NCI-H187 (cell line): ENCODE measurements at regions not wholly inside any gene's neighbourhood (a gene's known extent, or its start where the extent isn't known, plus 50 kb on each side); places are given as distances from the start of the nearest gene placed in this dataset.

Experiments
- DNase-seq, 2 experiments: peaks; one replicate each; lab custom pipeline; 2025; lab: John Stamatoyannopoulos, UW

DNA sequence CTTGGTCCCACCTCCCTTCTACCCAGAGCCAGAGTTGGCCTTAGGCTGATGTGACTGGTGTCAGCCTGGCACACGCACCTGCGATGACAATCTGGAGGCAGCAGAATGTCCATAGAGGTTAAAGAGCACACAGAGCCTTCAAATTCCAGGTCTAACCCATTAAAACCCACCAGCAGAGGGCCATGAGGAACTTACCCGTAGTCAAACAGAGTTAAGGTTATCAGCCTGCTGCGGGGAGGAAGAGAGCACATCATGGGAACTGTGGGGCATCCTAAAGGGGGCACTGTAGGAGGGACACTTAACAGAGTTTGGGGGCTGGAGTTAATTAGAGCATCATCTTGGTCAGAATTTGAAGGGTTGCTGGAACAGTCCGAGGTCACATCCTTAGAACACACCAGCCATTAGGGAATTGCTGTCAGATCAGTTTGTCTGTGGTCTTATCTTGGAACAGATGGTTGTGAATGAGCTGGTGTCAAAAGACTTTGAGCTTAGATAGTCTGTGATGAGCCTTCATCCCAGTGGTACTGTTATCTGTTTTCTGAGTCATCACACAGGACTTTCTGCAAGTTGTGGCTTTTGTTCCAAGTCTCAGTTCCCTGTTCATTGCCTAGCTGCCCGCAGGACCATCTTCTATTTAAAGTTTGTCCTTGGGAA, 248.6 kb downstream of the LOXHD1 start:
- no peak for DNase-seq

DNA sequence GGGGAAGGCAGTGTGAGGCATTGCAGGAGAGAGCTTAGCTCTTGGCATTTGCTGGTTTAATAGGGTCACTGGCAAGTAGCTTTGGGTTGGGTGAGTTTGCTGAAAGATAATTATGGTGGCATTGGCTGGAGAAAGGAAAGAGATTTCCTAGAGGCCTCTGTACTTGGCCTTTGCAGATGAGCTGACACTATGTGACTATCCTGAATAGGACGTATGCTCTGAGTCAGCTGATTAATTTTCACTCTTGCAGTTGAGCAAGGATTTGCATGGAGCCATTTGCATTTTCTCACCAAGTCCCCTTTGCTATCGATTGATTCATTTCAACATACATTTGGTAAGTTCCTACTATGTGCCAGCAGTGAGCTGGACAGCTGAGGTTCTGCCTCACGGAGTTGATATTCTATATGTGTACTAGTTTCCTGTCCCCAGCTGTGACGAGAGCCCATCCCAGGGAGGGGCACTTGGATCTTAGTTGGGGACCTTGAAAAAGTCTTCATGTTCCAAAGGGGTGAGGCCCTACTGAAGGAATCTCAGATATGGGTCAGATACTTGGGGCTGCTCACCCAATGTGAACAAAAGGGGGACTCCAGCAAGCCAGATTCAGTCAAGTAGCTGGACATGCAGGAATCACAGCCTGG, 245.7 kb downstream of the LOXHD1 start:
- DNase-seq: no peak

DNA sequence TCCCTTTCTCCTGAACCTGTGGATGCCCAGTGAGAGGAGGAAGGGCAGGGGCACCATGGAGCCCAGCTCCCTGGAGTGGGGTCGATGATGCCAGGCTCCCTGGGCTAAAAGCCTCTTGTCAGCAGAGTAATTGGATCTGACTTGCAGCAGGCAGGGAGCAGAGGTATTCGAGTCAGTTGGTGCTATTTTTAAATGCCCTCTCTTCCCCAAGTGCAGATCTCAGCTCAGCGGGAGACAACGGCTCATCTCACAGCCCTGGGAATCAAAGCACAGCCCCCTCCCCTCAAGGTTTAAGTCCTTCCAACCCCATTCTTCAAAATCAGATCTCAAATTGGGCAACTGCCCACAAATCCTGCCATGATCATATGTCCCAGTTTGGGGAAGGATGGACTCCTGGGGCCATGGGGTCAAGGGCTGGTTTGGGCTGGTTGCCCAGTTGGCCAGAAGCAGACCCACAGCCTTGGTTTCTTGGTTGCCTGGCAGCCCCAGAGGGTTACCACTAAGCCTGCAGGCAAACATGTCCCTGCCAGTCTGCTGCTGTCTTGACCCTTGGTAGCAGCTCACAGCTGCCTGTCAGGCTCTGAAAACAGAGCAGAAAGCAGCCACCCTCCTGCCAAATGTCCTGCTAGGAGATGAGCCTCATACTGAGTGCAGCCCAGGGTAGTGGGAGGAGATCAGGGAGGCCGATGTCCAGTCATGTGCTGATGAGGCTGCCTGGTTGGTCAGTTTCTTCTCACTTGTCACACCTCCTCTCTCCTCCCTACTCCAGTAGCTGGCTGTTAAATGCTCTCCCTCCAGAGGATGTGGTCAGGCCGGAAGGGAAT, 244.9 kb downstream of the LOXHD1 start:
- peak; percentile 42 to 71 for DNase-seq

DNA sequence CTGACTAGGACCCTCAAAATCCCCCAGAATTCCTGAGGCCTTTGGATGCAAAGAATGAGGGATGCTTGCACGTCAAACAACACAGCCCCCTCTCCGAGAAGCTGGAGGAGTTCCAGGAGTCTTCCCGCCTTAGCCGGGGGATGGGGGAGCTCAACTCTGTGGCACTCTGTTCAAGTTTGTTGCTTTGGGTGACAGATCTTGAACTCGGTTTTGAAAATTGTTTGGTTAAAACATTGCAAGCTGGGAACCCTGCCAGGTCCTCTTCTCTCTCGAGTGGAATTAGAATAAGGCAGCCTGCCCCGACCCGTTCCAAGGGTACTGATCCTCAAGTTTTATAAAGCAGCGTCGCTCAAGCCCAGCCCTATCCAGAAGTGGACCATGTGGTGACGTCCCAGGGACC, 244.1 kb downstream of the LOXHD1 start:
- peak in 1 of 2 experiments; percentile 39 for DNase-seq

DNA sequence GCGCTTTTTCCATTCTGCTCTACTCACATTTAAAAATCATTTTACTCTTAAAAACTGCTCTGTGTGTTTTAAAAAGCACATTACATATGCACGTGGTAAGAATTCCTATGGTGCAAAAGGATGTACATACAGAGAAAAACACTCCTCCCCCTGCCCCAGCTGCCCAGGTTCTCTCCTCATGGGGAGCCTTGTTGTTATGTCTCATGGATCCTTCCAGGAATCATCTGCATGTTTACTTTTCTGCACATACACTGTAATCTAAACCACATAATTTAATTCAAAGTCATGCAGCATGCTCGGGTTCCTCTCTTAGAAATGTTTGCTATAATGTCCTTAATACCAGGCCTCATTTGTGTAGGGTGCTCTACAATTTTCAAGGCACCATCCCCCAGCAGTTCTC, 243.3 kb downstream of the LOXHD1 start:
- no peak for DNase-seq

DNA sequence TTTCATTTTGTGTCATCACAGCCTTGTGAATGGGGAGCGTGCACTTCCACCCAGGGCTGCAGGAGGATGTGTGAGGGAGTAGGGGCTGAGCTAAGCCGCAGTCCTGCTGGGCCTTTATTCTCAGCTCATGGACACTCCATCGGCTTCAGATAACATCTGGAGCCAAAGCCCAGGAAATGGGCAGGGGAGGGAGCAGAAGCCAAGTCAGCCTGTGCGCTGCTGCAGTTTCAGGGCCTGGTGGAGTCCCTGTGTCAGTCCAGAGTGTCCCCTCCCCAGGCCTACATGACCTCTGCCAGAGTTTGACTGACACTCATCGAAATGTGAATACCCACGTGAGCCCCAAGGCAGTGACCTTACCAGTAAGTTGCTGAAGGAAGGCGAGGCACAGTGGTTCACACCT, 242.2 kb downstream of the LOXHD1 start:
- DNase-seq: no peak

DNA sequence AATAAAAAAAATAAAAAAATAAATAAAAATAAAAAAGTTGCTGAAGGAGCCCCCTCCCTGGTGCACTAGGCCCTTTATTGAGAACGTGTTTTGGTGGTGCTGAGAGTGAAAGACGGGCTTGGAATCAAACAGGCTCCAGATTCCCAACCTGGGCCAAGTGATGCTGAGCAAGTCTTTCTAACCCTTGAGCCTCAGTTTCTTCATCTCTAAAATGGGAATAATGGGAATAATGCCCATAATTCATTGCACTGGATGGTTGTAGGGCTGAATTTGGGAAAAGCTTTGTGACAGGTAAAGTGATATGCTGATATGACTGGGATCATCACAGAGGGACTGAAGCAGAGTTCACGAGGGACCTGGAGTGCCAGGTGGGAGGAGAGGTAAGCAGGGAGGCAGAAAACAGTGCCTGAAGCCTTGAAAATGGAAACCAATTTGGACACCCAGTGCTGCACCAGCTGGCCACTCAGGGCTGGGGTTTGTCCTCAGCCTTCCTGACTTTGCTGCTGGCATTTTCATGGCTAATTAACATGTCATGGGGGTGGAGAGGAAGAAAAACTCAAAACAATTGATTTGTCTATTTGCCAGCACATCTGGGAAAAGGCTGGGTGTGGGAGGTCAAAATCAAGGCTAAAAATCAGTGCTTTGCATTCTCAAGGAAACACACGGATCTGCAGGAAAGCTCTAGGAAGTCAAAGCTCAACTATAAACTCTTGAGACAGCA, 241.3 kb downstream of the LOXHD1 start:
- DNase-seq: no peak

DNA sequence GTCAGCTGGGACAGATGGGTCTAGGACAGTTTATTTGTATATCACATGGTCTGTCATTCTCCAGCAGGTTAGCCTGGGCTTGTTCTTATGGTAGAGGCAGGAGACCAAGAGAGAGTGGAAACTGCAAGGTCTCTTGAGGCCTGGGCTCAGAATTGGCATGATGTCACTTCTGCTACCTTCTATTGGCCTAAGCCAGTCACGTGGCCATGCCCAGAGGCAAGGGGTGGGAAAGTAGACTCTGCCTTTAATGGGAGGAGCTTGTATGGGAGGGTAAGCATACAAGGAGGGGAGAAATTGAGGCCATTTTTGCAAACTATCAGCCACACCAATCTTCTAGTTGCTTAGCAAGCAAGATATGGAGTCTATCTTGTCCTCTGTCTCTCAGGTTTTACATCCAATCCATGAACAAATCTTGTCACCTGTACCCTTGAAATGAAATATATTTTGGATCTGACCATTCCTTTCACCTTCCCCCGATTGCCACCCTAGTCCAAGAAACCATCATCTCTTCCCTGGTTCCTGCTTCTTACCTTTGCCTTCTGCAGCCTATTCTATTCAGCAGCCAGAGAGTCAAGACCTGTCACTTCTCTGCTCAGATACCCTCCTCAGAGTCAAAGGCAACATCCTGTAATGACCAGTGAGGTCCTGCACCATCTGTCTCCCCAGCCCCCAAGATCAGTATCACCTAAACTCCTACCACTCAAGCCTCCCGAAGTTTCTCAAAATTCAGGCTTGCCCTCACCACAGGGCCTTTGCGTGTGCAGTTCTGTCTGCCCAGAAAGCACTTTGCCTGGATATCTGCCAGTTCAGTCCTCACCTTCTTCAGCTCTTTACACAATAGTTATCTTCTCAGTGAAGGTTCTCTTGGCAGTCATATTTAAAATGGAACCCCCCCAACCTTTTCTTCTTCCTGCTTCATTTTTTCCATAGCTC, 240.0 kb downstream of the LOXHD1 start:
- DNase-seq: no peak

DNA sequence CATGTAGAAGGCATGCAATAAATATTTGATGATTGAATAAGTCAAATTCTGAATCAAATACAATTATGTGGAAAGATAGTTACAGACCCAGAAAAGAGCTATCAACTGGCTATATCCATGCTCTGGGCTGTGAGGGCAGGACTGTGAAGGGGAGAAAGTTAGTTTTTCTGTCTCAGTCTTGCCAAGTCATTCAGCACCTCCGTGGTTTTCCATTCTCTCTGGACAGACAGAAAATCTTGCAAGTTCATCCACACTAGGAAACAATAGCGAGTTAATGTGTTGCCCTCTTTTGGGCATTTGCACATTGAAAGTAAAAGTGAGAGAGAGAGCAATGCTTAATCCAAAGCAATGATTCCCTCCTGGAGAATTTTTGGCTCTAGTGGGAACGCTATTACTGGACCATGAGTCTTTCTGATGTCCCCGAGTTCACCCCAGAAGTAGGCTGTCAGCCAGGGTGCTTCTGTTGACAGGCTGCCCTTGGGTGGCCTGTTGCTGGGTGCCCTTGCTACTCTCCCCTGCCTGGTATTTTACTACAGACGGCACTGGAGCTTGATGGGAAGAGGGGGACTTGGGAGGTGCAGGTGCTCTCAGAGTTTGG, 238.3 kb downstream of the LOXHD1 start:
- DNase-seq: no peak

DNA sequence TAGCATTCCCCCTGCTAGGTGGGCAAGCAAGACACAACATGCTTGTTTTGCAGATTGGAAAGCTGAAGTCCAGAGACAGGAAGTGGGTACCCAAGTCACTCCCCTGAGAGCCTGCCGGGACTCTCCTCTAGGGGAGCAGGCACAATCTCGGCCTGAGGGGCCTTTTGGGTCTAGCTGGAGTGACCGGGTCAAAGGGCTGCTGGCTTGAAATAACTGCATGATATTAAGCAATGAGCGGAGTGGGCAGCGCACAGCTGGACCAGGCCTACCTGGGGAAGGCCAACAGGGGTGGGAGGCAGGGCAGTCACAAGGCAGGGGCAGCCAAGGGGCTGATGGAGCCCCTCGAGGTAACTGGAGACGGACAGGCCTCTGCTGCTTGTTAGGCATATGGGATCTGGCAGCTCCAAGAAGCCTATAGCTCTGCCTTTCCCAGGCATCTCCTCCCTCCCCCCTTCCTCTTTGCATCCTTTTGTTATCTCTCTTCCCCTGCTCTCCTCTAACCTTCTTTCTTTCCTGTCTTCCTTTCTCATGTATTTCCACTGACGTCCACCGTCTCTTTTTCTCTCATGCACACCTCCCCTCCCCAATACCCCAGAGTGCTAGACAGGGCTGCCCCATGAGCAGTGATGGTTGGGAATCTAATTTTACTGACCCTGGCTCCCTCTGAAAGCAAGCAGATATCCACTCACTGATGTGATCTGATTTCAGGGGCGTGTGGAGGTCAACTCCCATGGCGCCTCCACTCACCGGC, 237.5 kb downstream of the LOXHD1 start:
- no peak for DNase-seq

DNA sequence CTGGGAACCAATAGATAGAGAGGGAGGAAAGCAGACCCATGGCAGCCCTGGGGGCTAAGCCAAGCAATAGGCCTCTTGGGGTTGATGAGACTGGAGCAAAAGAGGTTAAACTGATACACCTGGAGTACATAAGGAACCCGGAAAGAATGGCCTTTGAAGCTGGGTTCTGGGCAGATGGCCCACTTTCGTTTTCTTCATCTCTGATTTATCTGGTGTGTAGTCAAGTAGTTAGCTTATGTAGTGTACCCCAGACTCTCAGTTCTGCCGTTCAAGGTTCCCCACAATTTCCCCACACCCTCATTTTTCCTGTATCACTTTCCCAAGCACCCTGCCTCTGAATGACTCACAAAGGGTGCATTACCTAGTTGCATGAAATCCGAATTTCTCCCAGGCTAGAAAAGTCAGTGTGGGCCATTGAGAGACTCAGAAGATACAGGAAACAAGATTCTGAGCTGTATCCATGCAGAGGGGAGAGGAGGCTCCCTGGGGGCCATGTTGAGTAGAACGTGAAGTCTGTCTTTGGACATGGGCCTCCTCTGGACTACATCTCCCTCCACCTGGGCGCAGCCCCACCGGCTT, 235.0 kb downstream of the LOXHD1 start:
- no peak for DNase-seq

DNA sequence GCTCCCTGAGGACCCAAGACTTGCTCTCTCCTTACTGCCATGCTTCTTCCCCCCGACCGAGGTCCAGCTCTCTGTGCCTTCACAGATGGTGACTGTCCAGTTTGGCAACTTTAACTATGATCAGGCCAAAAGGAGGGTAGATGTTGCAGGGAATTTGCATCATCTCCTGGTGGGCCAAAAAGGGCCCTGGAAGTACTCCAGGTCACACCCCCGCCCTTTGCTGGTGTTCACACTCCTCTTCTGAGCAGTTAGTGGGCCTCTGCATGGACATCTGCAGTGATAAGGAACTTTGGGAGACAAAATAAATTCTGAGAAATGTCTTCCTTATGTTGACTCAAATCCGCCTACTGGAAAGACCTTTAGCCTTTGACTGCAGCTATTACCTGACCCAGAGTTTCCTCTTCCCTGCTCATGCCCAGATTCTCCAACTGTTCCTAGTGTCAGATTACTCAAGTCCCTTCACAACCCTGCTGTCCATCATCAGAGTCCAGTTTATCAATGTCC, 234.4 kb downstream of the LOXHD1 start:
- DNase-seq: no peak

DNA sequence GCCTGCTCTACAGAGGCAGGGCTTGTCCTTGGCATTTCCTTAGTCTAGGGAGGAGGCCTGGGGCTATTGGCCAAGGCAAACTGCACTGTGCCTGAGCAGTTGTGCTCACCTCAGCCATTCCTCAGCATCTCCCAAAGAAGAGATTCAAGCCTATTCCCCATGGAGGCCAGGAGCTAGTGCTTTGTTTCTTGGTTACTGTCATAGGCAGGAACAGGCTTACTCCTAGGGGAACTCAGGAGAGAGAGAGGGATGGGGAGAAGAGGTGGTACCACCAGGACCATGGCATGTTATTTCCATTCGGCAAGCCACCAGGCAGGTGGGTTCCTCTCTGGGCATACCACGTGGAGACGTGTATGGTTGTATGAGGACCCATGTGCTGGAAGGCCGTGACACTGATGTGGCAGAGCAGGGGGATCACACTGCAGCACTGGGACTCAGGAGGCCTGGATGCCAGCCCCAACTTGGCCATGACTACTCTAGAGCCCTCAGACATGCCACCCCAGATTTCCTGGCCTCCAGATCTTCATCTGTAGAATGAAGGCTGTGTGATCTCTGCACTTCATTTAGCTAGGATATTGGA, 233.7 kb downstream of the LOXHD1 start:
- DNase-seq: no peak

DNA sequence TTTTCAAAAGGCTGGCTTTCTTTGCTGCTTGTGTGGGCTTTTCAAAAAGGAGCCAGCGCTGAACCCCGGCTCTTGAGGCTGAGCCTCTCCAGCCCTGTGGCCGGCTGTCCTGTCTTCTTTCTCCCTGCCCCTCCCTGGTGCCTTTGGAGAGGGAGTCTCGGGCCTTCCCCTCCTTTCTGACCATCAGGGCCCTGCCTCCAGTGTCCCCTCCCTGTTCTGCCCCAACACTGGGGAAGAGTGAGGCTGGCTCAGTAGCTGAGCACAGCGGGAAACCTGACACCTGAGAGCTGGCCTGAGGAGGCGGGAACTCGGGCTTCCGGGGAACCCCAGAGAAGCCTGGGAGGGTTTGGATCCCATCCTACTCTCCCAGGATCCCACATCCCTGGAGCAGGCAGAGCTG, 232.1 kb downstream of the LOXHD1 start:
- peak in 1 of 2 experiments; percentile 4 for DNase-seq

DNA sequence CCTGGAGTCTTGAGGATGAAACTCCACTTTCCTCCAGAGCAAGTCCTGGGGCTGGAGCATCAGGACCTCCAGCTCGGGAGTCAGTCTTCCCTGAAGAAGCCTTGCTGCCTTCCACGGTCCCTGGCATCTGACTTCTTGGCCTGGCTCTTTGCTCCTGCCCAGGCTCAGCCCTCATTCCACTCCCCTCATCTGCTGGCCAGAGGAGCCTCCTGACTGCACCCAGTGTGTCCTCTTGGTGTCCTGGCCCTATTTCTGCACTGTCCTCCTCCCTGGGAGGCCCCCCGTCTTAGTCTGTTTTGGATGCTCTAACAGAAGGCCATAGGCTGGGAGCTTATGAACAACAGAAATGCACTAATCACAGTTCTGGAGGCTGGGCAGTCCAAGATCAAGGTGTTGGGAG, 231.5 kb downstream of the LOXHD1 start:
- DNase-seq: no peak

DNA sequence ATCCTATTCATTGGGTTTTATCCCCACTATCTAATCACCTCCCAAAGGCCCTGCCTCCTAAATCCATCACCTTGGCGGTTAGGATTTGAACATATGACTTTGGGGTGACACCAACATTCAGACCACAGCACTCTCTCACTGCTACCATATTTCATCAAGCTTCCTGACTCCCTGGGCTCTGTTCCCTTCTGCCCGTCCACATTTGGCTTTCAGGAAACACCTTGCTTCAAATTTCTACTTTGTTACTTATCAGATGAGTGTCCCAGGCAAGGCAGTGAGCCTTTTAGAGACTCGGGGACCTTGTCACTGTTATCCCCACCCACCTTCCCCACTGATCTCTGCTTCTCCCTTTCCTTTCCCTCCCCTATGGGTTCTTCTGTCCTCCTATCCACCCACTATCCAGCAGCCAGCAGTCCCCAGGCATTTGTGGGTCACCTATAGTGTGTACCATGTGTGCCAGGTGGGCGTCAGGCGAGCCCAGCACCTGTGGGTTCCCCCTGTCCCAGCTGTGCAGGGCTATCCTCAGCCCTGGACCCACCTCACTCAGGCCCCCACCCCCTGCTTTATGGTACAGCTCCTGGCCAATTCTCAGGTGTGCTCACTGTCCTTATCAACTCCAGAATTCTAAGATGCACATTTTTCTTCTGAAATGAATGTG, 230.9 kb downstream of the LOXHD1 start:
- DNase-seq: no peak

DNA sequence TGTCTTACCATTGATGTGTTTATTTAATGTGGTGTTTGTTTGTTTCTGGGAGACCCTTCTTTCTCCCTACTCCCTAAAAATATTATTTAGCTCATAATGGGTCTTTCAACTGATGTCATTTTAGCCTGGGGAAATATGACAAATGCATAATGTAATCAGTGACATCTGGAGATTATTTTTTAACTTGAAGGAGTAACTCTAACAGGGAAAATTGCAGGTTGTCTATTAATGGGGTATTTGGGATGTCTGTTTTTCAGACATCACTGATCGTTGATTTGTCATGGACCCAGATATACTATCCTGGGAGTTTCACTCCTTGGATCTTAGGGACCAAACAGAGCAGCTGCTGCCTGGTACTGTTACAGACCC, 230.4 kb downstream of the LOXHD1 start:
- no peak for DNase-seq
